CD4-positive, alpha-beta T cell treated with Interferon gamma for 1 hour (primary cell): ENCODE measurements at regions not wholly inside any gene's neighbourhood (a gene's known extent, or its start where the extent isn't known, plus 50 kb on each side); places are given as distances from the start of the nearest gene placed in this dataset.
"Not testable (repeated sequence)": the region's sequence is repeated elsewhere in the genome, so short reads cannot be mapped to it uniquely, and the experiment has no call there.

ENCODE experiments used
- DNase-seq: peaks from one replicate; pipeline ENCODE4 v3.0.0-alpha.2; 2020

GRCh38 chr13:59391696-59392095 lies 772.0 kb downstream of the DIAPH3 start:
- DNase-seq: peak; percentile 43

DNA sequence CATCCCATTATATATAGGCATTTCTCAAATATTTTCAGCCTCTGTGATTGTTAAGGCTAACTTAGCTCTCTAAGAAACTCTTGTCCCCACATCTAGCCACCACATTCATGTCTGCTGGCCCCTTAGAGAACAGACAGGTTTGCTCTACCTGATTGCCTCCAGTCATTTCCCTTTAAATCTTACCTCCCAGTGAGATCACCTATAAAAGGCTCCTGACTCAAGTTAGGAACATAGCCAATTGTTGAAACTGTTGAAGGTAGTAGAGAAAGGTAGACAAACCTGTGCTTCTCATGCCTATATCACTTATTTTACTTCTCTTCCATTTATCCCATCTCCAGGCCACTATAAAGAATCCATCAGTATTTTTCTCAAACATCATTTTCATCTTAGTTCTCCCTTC lies 771.4 kb downstream of the DIAPH3 start:
- DNase-seq: no peak

GRCh38 chr13:59394496-59394895 lies 769.2 kb downstream of the DIAPH3 start:
- DNase-seq: no peak

DNA sequence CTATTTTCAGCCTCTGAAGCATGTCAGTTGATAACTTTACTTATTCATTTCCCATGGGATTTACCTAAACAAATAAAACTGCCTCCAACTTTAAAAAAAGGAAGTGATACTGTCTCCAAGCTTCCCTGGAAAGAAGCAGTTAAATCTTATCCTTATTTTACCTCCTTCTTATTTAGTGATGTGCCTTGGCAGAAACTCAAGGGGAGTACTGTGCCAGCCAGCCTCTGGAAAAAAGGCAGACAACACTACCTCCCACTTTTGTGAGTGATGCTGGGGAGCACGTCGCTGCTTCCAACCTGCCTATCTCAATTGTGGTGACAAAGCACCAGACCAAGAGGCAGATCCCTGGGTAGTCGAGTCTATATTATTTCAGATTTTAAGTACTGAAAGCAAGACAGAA lies 765.6 kb downstream of the DIAPH3 start:
- DNase-seq: no peak

GRCh38 chr13:59398661-59399060 lies 765.1 kb downstream of the DIAPH3 start:
- DNase-seq: no peak

DNA sequence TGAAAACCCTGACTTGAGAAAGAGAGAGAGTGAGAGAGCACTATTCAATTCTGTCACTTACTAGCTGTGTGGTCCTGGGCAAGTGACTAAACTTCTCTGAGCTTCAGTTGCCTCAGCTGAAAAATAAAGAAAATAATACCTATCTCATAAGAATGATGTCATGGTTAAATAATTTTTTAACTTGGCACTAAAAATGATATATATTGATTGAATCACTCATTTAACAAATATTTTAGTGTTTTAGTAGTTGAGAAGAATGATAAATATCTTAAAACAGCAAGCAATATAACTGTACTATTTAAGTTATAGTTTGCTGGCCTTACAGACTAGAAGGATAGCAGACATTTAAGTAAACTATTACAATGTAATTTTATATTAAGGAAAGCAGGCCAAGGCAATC lies 764.2 kb downstream of the DIAPH3 start:
- DNase-seq: no peak

- DNase-seq: no peak
Observed at GRCh38 chr13:59404331-59404730, 759.4 kb downstream of the DIAPH3 start.

- DNase-seq: not testable (repeated sequence)
Observed at GRCh38 chr13:59407251-59407650, 756.5 kb downstream of the DIAPH3 start.

DNA sequence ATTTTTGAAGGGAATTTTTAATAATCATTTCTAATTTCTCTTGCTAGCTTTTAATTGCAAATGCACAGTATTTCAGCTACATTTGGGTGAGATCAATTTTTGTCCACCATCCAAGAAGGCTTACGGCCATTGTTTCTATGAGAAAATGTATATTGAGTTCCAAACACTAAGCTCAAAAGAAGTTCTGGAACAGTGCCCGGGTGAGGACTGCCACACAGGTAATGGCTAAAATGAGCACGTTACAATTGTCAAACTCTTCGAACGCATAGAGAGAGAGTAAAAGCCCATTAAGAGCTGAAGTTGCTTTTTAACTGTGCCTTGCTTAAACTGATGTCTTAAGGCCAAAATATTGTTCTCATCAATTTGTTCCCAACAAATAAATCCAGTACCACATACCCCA lies 755.0 kb downstream of the DIAPH3 start:
- no peak for DNase-seq

DNA sequence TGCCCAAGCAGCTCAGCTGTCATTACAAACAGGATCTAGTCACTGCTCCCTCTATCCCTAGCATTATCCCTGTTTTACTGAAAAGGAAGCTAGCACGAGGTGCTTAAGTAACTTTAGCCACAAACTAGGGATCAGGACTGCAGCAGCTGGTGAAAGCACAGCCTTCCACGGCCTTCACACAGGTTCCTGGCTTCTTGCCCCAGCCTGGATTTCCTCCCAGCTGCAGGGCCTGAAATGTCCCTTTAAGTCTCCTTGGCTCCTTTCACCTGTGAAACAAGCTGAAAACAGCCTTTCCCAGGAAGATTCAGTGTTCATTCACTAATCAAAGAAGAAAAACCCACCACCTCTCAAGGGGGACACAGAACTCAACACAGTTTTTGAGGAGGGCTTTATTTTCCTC lies 754.5 kb downstream of the DIAPH3 start:
- no peak for DNase-seq

- no peak for DNase-seq
Observed at GRCh38 chr13:59409634-59410200, 754.0 kb downstream of the DIAPH3 start.

- no peak for DNase-seq
Observed at GRCh38 chr13:59413126-59413525, 750.6 kb downstream of the DIAPH3 start.

DNA sequence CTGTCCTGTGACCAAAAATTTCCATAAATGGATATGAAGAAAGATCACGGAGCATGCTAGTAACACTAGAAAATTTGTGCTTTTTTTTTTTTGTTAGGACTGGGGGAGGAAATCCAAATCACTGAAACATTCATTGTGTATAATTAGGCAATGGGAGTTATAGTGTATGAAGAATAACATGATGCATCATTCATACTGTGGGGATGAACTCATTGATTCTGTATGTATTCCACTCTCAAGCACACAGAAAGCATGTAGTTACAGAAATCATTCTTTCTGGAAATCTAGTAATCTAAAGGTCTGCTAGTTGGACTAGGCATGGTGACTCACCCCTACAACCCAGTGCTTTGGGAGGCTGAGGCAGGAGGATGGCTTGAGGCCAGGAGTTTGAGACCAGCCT lies 749.7 kb downstream of the DIAPH3 start:
- DNase-seq: no peak

- no peak for DNase-seq
Observed at GRCh38 chr13:59415498-59415897, 748.2 kb downstream of the DIAPH3 start.

DNA sequence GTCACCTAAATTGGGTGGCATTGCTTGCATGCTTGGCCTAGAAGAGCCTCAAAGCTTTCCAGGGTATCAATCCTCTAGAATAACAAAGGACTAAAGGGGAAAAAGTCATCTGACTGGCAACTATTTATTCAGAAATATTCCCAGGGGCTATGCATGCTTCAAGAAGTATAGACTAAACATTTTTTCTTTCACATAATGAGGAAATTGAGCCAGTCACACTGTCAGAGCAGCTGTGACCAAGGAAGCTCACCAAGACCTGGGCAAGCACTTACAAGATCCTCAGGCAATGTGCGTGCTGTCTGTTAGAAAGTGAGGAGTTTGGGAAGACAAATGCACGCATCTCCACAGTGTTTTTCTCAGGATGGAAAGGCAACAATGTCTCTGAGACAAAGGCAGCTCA lies 747.2 kb downstream of the DIAPH3 start:
- DNase-seq: no peak

DNA sequence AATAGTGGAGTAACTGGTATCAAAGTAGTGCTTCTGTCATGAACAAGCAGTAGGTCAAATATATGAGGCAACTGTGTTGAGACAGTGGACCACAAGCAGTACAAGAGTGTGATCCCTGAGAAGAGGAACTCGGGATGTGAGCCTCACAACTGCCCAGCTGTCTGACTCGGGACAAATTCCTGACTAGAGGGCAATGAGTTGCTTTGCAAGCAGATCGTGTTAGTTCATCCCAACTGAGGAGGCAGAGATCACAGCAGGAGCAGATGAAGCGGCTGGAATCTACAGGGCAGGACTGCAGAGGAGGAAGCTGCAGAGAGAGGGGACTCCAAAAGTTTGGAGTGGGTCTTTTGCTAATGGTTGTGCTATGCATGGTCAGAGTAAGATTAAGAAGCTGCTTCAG lies 741.1 kb downstream of the DIAPH3 start:
- DNase-seq: no peak

GRCh38 chr13:59423708-59424340 lies 739.9 kb downstream of the DIAPH3 start:
- DNase-seq: no peak

DNA sequence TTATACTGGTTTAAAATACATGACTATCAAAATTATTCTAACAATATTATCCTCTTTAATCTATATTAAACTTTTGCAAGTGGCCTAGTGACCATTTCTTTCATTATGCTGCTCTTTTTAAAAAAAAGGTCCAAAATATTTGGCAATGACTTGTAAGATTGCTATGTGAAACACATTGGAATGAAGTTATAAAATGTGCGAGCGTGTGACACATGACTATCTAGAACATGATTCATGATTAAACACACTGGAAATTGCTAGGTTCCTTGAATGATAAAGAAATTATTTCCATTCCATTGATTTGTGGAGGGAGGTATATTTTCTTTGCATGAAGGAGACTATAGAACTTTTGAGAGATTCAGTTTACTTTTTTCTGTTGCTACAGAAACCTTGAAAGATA lies 739.1 kb downstream of the DIAPH3 start:
- no peak for DNase-seq

DNA sequence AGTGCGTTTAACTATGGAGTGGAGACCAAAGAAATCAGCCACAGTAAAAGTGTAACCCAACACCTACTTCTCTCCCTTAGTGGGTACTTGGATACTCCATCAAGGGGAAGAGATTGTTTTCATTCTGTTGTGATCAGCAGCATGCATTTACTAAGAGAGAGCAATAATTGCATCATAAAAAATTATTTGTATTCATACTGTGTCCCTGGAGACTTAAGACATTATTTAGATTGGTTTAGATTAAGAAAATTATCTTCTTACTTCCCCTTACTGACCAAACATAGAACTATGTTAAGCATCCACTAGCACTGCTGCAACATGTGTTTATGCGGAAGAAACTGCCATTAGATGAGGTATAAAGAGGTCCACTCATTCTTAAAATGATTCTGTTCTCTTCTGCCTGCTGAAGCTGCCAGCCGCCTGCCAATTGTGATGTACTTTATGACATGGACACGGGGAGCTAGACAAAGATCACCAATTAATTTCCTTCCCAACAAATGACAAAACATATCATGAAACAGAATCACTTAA lies 738.5 kb downstream of the DIAPH3 start:
- no peak for DNase-seq

GRCh38 chr13:59435024-59435423 lies 728.7 kb downstream of the DIAPH3 start:
- no peak for DNase-seq

GRCh38 chr13:59437544-59438301 lies 726.0 kb downstream of the DIAPH3 start:
- DNase-seq: no peak

DNA sequence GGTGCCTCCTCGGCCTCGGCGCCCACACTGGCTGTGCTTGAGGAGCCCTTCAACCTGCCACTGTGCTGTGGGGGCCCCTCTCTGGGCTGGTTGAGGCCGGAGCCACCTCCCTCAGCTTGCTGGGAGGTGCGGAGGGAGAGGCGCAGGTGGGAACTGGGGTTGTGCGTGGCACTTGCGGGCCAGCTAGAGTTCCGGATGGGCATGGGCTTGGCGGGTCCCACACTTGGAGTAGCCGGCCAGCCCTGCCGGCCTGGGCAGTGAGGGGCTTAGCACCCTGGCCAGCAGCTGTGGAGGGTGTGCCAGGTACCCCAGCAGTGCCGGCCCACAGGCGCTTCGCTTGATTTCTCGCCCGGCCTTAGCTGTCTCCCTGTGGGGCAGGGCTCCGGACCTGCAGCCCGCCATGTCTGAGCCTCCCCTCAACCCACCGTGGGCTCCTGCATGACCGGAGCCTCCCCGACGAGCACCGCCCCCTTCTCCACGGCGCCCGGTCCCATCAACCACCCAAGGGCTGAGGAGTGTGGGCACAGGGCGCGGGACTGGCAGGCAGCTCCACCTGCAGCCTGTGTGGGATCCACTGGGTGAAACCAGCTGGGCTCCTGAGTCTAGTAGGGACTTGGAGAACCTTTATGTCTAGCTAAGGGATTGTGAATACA lies 723.8 kb downstream of the DIAPH3 start:
- DNase-seq: no peak

- DNase-seq: not testable (repeated sequence)
Observed at GRCh38 chr13:59441068-59441467, 722.7 kb downstream of the DIAPH3 start.
